HepG2 (cell line): ENCODE measurements at regions not wholly inside any gene's neighbourhood (a gene's known extent, or its start where the extent isn't known, plus 50 kb on each side); places are given as distances from the start of the nearest gene placed in this dataset.

Experiments
- CREB3 ChIP-seq: sonication (generic); formaldehyde crosslinking; IDR thresholded peaks from 2 replicates; pipeline ENCODE4 v1.5.0; 2020; ENCODE audit warnings: missing genetic modification reagents
- MAZ ChIP-seq, 2 experiments: sonication (generic) in 1 of 2; formaldehyde crosslinking in 1 of 2; IDR thresholded peaks; 2 replicates each; pipeline versions ENCODE4 v1.5.0 to v1.6.1; 2012 to 2020; ENCODE audit warnings: low read depth in 2 of 2, mild to moderate bottlenecking in 2 of 2, borderline replicate concordance in 1 of 2, improper control_type of control experiment in 1 of 2, low read length in 1 of 2, missing genetic modification reagents in 1 of 2, moderate library complexity in 1 of 2
- RBFOX2 ChIP-seq: fragments of 200-400 bp; formaldehyde crosslinking; IDR thresholded peaks from 2 replicates; pipeline ENCODE4 v1.6.1; 2017; ENCODE audit warnings: low read depth, mild to moderate bottlenecking, low read length
- ZNF383 ChIP-seq: sonication (generic); formaldehyde crosslinking; IDR thresholded peaks from 2 replicates; pipeline ENCODE4 v1.4.0; 2020; ENCODE audit warnings: missing genetic modification reagents, mild to moderate bottlenecking, borderline replicate concordance

- TF ChIP-seq MAZ (IDR thresholded peaks at IDR 0.05; ENCODE audit: borderline replicate concordance, low read depth, low read length): no peak
- no peak for TF ChIP-seq MAZ (CRISPR knock-in tag; IDR thresholded peaks at IDR 0.05; ENCODE audit: low read depth)
- TF ChIP-seq CREB3 (CRISPR knock-in tag): no peak
- no peak for TF ChIP-seq ZNF383 (CRISPR knock-in tag)
- no peak for TF ChIP-seq RBFOX2
Observed at GRCh38 chr4:32119907-32120306, 1399.7 kb downstream of the PCDH7 start.
